Activated CD4-positive, alpha-beta T cell treated with anti-CD3 and anti-CD28 coated beads, Interleukin-2, amount 50 U/mL, for 16 hours (primary cell): ENCODE measurements at regions not wholly inside any gene's neighbourhood (a gene's known extent, or its start where the extent isn't known, plus 50 kb on each side); places are given as distances from the start of the nearest gene placed in this dataset.

Experiments used
- DNase-seq: peaks from one replicate; pipeline ENCODE4 v3.0.0-alpha.2; 2020

DNA sequence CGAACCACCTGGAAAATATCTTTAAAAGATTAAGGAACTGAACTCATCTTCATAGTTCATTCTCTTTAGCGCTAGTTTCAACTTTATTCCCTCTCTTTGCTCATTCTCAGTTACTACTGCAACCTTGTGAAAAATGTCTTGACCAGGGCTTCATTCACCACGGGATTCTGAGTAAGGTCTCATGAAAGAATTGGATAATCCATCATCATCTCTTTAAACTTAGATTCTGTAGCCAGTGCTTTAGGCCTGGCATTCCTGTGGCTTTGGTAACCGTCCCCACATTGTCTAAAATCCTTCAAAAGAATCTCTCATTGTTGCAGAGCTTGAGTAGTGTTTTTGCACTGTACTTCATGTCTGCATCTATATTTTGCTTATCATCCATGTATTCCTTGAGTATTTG, 229.5 kb downstream of the ETAA1 start:
- DNase-seq: no peak

DNA sequence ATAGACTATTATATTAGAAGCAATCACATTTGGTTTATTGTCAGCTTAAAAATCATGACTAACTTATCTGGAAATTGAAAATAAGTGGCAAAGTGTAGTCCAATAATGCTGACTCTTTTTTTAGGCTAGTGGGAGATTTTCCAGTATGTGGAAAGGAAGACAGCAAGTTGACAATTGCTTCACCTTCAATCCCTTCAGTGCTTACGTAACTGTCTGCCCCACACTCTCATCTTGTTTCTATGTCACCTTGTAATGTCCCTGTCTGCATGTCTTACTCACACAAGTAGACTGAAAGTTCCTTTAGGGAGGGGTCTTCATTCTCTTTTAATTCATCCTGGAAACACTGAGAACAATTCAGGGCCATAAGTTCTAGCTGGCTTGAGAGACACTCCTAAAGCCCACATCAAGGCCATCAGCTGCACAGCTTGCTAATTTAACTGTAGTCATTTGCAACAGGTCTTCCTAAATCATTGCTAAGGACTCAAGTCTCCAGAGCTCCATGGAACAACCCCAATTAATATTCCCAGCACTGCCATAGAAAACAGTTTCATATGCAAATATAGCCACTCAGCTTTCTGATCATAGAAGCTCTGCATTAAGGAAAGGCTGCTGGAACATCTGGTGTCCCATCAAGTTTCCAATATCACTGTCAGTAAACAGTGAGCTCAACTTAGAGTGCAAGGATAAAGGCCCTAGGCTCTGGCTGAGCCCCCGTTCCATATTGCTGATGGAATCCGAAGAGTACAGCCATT, 230.5 kb downstream of the ETAA1 start:
- DNase-seq: no peak

DNA sequence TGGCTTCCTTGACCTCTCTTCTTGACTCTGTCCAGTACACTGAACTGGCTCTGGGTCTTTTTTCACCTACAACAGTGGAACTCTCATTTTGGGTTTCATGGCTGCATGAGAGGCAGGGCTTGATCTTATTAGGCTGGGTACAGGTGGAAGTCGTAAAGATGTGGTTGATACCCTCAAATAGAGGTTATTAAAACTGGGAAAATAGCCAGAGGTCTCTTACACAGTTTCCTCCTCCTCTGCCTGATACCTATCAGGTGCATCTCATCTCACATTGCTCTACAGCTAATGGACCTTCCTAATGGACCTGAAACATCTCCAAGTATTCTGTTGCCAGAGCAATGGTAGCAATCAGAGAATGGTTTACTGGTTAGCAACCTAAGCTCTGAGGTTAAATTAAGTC, 231.8 kb downstream of the ETAA1 start:
- no peak for DNase-seq

DNA sequence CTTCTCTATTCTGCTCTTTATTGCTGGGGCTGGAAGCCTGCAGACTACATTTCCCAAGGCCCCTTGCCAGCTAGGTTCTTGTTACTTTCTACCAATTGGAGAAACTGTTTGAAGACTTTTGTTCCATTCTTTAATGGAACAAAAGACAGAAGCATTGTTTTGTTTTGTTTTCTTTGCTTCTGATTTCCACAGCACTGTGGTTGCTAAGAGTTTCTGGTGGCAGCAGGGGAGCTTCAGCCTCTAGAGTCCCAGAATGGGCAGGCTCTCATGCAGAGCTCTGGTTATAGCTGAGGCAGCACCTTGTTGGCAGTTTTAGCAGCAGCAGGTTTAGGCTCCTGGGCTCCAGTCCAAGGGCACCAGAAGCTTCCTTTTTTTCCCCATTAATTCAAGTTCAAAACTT, 234.3 kb downstream of the ETAA1 start:
- no peak for DNase-seq

DNA sequence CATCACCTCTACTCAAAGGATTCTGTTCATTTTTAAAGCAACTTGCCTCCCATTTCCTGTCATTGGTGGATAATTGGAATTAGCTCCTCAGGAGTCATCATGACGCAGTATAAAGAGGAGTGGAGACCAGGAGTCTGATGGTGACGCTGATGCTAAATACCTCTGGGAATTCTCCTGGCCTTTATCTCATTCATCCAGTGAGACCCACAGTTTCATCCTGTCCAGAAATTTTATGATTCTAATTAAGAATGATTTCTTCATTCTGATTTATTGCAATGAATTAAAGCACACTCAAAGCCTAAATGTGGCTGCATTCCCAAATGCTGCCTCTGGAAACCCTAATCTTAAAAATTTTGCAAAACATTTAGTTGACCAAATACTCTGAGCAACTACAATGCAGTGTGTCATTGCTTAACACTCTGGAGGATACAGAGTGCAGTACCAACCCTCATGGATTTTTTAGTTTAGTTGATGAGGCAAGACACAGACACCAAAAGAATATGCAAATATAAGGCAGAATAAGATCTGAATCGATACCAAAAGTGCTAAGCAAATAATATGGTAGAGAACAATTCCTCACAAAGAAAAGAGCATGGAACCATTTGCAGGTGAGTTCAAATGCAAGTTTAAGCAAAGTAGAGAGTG, 236.2 kb downstream of the ETAA1 start:
- DNase-seq: no peak

DNA sequence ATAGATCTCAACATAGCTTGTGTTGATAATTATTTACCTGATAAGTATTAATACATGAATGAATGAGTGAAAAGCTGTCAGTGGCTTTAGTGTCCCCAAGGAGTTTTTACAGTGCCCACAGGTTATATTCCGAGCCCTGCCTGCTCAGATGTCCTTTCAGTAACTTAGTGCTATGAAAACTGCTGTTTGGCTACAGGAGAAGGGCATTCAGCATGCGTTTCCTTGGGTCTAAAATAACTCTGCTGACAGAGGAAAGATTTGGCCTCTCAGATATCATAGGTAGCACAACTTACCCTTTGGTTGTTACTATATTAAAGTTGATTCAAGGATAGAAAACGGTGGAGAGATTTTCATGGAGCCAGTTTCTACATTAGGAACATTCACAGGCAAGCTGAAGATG, 241.0 kb downstream of the ETAA1 start:
- DNase-seq: no peak

DNA sequence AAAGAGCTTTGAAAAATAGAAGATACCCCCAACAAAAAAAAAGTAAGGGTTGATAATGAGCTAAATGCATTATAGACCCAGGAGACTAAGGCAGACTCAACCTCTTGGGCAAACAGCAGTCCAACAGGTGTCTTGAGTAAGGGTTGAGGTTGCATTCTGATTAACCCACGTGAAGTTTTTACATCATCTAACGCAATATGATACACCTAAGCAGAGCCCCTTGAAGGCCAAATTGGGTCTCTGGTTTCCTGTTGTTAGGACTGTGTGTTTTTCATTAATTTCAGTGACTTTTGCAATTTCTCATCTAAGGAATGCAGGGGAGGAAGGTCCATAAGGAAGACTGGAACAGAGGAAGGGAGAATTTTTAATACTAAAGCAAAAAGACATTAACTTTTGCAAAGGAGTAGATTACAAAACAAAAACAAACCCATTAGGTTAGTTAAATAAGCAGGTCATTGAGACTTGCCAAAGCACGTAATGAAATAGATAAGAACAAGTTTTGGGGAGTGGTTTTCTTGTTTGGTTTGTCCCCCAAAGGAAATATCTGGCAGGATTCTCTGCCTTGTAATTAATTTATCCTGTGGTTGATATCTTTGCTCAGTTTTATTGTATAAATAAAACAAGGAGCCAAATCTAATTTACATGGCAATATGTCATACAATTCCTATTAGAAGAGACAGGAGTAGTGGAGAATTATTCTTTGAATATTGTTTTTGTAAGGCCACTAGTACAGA, 244.3 kb downstream of the ETAA1 start:
- DNase-seq: no peak

DNA sequence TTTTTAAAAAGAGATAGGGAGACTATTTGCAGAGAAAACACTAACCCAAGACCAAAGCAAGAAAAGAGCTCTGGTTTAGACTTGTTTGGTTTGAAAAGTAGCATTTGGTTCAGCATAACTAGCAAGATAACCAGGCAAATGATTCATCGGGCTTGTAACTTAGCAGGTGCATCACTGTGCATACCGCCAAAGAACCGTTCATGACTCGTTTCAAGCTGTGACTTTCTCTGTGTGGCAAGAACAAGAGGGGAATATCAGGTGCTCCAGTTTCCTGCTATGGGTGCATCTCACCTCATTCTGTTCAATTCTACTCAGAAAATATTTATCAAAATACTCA, 244.9 kb downstream of the ETAA1 start:
- DNase-seq: no peak

DNA sequence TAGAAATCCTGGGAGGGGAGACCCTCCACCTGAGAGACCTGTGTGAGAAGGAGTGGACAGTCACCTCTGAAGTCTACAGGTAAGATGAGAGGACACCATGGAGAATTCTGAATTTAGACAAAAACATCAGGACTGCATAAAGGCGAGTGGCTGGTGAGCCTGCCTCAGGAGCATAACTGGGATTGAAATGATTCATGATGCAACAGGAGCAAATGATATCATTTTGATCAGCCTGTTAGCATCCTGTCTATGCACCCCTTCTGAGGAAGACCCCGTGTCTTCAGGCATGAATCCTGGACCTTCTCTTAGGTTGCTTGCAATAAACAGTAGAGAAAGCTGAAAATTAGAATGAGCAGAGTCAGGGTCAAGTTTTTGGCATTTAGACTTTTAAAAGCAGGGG, 245.8 kb downstream of the ETAA1 start:
- no peak for DNase-seq

DNA sequence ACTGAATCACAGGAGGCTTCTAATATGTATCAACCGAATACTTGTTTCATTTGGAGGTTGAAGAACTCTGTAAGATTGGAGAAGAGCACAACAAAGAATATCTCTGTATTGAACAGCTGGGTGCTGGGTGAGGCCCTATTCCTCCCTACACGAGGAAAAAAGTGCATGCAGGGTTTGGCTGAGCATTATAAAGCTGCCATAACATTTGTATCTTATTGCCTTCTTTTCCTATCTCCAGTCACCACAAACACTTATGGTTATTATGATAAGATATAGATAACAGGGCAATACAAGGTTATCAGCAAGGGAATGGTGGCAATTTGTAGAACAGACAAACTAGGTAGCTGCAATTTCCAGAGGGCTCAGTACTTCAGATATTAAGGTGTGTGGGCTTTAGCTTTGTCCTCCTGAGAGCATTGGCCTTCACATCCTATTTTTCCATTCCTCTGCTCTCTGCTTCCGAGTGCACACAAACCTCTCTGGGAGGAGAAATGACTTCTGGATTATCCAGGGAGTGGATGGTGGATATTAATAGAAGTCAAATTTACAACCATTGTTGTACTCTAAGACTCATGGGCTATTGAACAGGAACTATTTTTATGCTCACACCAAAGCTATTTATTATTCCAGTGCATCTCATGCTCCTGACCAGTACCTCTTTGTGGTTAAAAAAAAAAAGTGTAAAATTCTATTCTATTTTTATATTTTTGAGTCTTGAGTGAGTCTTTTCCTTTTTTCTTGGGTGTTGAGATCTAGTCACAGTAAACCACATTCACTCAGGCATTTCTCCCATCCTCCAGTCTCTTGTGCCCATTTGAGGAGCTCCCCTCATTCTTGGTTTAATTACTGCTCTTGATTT, 248.4 kb downstream of the ETAA1 start:
- no peak for DNase-seq

DNA sequence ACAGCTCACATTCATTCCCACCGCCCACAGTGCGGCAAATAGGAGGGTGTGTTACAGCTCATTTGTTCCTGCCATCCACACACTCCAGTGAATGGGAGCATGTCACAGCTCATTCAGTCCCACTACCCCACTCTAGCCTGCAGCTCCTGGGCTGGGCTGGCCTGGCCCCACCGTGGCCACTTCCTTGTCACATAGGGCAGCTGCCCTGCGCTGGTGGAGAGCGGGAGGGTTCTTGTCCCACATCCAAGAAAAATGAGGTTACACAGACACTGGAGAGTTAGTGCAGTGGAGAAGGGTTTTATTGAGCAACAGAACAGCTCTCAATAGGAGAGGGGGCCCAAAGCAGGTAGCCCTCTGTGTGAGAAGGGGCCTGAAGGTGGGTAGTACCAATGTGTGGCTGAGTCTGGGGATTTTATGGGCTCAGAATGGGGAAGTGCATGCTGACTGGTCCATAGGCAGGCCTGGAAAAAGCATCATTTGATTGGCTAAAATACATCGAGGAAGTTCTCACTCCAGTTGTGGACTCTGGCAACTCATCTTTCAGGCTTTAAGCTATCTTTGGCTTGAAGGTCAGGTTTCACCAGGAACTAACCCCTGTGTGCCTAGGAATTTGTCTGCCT, 249.7 kb downstream of the ETAA1 start:
- no peak for DNase-seq

DNA sequence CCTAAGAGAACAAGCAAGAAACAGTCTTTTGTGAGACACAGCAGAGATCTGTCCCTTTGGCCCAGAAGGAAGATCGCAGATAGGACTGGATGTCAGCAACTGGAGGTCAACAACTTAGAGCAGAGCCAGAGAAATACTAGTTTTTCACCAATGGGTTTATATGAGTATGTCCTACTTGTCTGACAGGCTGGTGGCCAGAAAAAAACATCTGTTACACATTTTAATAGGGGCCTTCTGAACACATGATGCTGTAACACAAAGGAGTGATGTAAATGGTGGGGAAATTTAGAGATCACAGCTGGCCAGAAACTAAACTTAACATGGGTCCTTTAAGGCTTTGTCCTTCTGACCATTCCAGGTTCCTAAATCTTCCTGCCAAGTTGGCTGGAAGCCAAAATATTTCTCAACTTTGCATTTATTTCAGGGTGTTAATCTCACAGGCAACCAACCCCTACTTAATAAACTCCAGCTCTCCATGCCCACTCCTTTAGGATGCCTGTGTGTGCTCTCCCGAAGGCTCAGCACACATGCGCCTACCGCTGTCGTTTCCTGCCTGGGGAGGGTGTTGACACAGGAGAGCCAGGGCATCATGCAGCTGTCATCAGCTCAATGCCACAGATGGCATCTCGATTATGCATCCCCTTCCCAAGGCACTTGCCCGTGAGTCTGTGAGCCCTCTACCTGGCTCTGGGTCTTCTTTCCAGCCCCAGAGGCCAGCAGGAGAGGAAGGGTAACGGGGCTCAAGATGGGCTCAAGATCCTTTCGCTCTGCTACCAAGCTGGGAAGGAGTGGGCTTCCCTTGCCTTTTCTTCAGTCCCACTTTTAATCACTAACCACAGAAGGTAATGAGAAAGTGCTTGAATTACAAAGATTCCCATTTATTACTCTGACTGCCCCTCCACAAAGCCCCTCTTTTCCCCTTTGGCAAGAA, 252.5 kb downstream of the ETAA1 start:
- no peak for DNase-seq

DNA sequence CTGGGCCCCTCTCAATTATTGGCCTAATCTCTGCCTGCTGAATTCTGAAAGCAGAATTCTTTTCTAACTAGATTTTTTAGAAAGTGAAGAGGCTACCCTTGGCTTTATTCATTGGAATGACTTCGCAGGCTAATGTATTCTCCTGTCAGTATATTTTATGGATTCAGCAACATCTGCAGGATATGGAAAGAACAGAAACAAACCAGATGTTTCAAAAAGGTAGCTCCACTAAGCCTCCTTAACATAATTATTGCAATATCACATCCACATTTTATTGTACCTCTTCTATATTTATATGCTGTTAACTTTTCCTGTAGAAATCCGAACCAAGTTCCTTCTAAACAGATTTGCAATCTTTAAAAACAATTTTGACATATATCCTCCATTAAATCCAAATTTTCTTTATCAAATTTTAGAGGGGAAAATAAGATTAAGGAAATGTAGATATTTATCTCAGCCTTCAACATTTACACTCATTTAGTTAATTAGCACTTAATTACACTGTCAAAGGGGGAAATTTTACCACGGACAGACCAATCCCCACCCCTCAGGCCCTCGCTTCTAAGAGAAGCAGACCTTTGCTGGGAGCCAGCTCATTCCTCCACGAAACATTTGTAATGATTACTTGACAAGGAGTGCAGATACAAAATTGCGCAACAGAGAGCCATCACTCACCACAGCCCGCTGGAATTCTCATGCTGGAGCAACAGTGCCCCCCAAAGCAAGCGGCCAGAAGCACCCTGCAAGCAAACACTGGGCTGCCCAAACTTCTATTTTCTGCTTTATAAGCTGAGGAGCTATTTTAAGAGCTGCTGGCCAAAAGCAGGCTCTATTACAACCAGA, 253.4 kb downstream of the ETAA1 start:
- DNase-seq: peak; percentile 8

DNA sequence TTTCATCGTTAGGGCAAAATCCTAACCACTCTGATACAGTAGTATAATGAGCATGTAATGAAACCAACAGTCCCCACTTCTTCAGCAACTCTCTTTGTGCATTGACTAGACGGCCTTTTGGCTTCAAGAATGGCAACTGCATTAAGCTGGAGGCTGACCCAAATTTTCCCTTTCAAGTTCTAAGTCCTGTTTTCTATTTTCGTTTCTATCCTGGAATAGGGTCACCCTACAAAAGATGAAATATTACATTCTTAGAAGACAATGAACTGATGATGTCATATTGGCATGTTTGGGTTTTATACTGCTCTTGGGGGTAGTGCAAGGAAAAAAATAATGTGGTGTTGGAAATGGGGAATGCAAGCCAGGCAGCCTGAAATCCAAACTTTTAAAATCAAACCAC, 254.4 kb downstream of the ETAA1 start:
- DNase-seq: no peak

DNA sequence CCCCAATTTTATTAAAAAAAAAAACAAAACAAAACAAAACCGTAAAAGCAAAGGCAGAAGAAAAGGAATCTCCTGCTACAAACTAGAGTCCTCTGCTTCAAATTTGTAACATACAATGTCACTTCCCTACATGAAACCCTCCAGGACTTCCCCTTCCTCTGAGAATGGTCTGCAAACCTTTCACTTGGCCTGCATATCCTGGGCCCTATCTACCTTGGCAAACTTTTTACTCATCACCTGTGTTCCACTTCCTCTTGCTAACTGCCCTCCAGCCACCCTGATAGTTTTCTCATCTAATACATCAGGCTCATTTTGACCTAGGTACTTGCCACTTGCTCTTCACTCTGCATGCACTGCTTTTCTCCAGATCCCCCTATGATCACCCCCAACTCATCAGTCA, 255.5 kb downstream of the ETAA1 start:
- no peak for DNase-seq

DNA sequence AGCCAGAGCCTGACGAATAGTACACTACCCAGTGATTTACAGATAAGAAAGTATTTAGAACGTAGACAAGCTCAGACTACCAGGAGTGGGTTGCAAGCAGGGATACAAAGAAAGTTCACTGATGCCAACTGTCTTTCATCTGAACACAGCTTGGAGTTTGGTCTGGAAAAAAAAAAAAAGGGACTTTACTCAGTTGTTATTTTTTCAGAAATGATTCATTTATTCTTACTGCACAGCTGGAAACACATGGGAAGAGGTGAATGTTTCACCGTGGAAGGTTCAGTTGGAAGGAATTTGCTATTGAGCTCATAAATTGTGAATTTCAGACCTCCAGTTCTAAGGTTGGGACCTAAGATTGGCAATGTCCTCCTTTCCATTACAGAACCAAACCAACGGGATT, 259.7 kb downstream of the ETAA1 start:
- no peak for DNase-seq

DNA sequence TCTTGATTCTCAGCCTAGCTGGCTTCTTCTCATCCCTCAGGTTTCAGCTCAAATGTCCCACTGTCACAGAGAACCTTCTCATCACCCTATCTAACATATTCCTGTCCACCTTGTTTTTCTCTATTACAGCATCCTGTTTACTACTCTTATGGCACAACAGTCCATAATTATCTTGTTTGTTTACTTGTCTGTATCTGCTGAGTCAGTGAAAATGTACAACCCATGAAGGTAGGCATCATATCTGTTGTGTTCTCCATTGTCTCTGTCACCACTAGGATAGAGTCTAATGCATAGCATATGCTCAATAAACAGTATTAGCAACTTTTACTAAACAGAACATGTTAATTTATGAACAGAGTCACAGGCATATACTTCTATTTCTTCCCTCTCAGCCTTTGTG, 261.7 kb downstream of the ETAA1 start:
- DNase-seq: no peak

DNA sequence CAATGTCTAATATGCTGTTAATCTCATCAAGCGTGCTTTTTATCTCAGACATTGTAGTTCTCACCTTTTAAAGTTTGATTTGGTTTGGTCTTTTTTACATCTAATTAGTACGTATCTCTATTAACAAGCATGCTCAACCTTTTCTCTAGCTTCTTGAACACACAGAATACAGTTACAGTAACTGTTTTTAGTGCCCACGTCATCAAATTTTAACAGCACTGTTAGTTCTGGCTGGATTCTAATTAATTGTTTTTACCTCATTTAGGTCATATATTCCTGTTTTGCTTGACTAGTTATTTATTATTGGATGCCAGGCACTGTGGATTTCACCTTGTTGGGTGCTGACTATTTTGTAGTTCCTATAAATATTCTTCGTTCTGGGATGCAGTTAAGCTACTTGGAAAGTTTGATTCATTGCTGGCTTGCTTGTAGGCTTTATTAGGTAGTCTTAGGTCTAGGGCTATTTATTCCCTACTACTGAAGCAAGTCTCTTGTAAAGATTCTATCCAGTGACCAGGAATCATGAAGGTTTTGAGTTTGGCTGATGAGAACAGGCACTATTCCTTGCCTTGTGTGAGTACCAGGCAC, 263.0 kb downstream of the ETAA1 start:
- no peak for DNase-seq

DNA sequence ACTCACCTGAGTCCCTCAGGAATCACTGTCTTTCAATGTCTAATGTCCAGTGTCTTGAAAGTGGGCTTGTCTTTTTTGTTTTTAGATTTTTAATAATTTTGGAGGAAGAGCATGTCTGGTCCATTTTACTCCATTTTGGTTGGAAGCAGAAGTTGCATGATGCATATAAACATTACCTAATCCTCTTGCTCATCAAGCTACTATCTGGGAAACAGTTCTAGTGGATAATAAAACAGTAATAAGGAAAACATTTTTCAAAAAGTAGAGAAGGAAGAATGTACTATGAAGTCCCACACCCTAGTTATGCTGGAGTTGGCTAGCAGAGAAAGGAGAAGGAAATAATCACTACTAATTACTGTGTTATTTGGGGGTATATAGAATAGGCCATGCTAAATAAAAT, 263.7 kb downstream of the ETAA1 start:
- DNase-seq: no peak

DNA sequence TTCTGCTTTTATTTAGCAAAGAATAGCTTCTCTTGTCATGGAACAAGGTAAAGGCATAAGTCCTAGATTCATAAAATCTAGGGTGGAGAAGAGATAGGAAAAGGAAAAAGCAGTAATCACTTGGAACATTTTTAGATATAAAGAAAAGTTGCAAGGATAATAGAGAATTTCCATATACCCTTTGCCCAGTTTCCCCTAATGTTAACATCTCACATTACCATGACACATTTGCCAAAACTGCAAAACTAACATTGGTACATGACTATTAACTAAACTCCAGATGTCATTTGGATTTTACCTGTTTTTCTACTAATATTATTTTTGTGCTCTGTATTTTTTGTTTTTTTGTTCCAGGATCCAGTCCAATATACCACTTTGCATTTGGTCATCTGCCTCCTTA, 265.1 kb downstream of the ETAA1 start:
- no peak for DNase-seq
